Nephron (organoid): ENCODE measurements at regions not wholly inside any gene's neighbourhood (a gene's known extent, or its start where the extent isn't known, plus 50 kb on each side); places are given as distances from the start of the nearest gene placed in this dataset.
"Not testable (repeated sequence)": the region's sequence is repeated elsewhere in the genome, so short reads cannot be mapped to it uniquely, and the experiment has no call there.

Source experiments
- H3K27ac Mint-ChIP-seq, 3 experiments: 2 replicates each; pipeline ENCODE4 v1.8.0; 2020; ENCODE audit warnings: mixed read lengths in 3 of 3, mild to moderate bottlenecking in 2 of 3, moderate library complexity in 1 of 3
- H3K27me3 Mint-ChIP-seq: 2 replicates; pipeline ENCODE4 v1.8.0; 2021; ENCODE audit warnings: low read depth, mild to moderate bottlenecking, moderate library complexity, mixed read lengths
- H3K36me3 Mint-ChIP-seq: 2 replicates; pipeline ENCODE4 v1.8.0; 2020; ENCODE audit warnings: low read depth, mixed read lengths
- H3K4me1 Mint-ChIP-seq: 2 replicates; pipeline ENCODE4 v1.8.0; 2020; ENCODE audit warnings: mixed read lengths
- H3K4me3 Mint-ChIP-seq, 3 experiments: 2 replicates each; pipeline ENCODE4 v1.8.0; 2020; ENCODE audit warnings: mild to moderate bottlenecking in 3 of 3, mixed read lengths in 3 of 3, moderate library complexity in 2 of 3
- H3K9me3 Mint-ChIP-seq: 2 replicates; pipeline ENCODE4 v1.8.0; 2020; ENCODE audit warnings: mixed read lengths
- CTCF ChIP-seq, 3 experiments: fragments of 200-600 bp; sonication (generic); IDR thresholded peaks; one replicate each; pipeline ENCODE4 v1.5.0; 2021; ENCODE audit warnings: antibody characterized with exemption in 3 of 3; ENCODE audit not compliant: unreplicated experiment in 3 of 3

- TF ChIP-seq CTCF (IDR thresholded peaks at IDR 0.05; ENCODE audit: unreplicated experiment in 3 of 3) = no peak
- Mint-ChIP-seq H3K36me3 (no peaks in the 10 kb centered on the region), H3K4me3 (no peak overlapping the region), H3K9me3 (peaks cover 10% of the 10 kb centered on the region), H3K27ac (no peak overlapping the region), H3K4me1 (peaks cover 13% of the 10 kb centered on the region), H3K27me3 (no peaks in the 10 kb centered on the region)
Measured at GRCh38 chrX:30008031-30008430, 207.3 kb upstream of the MAGEB2 start.

- Mint-ChIP-seq H3K9me3 (peaks cover 13% of the 10 kb centered on the region), H3K4me1 (peaks cover 5% of the 10 kb centered on the region), H3K4me3 (no peak overlapping the region), H3K27me3 (no peaks in the 10 kb centered on the region), H3K36me3 (no peaks in the 10 kb centered on the region), H3K27ac (no peak overlapping the region)
- TF ChIP-seq CTCF (IDR thresholded peaks at IDR 0.05; ENCODE audit: unreplicated experiment in 3 of 3) = no peak
Measured at GRCh38 chrX:30010471-30010870, 204.9 kb upstream of the MAGEB2 start.

- Mint-ChIP-seq H3K36me3 (no peaks in the 10 kb centered on the region), H3K4me3 (no peak overlapping the region), H3K9me3 (peaks cover 10% of the 10 kb centered on the region), H3K27ac (no peak overlapping the region), H3K4me1 (no peaks in the 10 kb centered on the region), H3K27me3 (no peaks in the 10 kb centered on the region)
- no peak for TF ChIP-seq CTCF (IDR thresholded peaks at IDR 0.05; ENCODE audit: unreplicated experiment in 3 of 3)
Measured at GRCh38 chrX:30015440-30015839, 199.9 kb upstream of the MAGEB2 start.

GRCh38 chrX:30027636-30028035 is 187.7 kb upstream of the MAGEB2 start:
- Mint-ChIP-seq H3K27me3 (no peaks in the 10 kb centered on the region), H3K27ac (no peak overlapping the region), H3K4me1 (no peaks in the 10 kb centered on the region), H3K9me3 (no peaks in the 10 kb centered on the region), H3K36me3 (no peaks in the 10 kb centered on the region), H3K4me3 (no peak overlapping the region)
- TF ChIP-seq CTCF (IDR thresholded peaks at IDR 0.05; ENCODE audit: unreplicated experiment in 3 of 3) = no peak

- H3K9me3 Mint-ChIP-seq, H3K27me3 Mint-ChIP-seq, H3K4me3 Mint-ChIP-seq, H3K4me1 Mint-ChIP-seq, H3K36me3 Mint-ChIP-seq, H3K27ac Mint-ChIP-seq: not testable (repeated sequence)
Measured at GRCh38 chrX:30036406-30036805, 179.0 kb upstream of the MAGEB2 start.

- no peak overlapping the region for H3K27ac Mint-ChIP-seq
- H3K4me3 Mint-ChIP-seq = no peak overlapping the region
- no peak for TF ChIP-seq CTCF (IDR thresholded peaks at IDR 0.05; ENCODE audit: unreplicated experiment in 3 of 3)
- H3K9me3 Mint-ChIP-seq = peaks cover 5% of the 10 kb centered on the region
- no peaks in the 10 kb centered on the region for H3K36me3 Mint-ChIP-seq
- no peaks in the 10 kb centered on the region for H3K4me1 Mint-ChIP-seq
- H3K27me3 Mint-ChIP-seq = no peaks in the 10 kb centered on the region
Measured at GRCh38 chrX:30039768-30040167, 175.6 kb upstream of the MAGEB2 start.
